ENCODE measurements at regions not wholly inside any gene's neighbourhood (a gene's known extent, or its start where the extent isn't known, plus 50 kb on each side); places are given as distances from the start of the nearest gene placed in this dataset.

- H3K27me3 ChIP-seq = no peaks in the 10 kb centered on the region
- TF ChIP-seq POLR2A (IDR thresholded peaks at IDR 0.05) (no peak), CTCF (IDR thresholded peaks at IDR 0.05) (no peak)
- 69 to 89% methylated on average over 3 of the region's 3 CpGs for WGBS, 2 donors
- peaks cover 5 to 8% (median 6%) of the 10 kb centered on the region in 4 donors for H3K4me1 ChIP-seq
- DNase-seq = no peak
- H3K27ac ChIP-seq = no peak overlapping the region
- no peak for ATAC-seq (ENCODE audit: low FRiP score in 2 of 2)
- no peaks in the 10 kb centered on the region for H3K36me3 ChIP-seq
- H3K9me3 ChIP-seq = no peaks in the 10 kb centered on the region
- H3K4me3 ChIP-seq = no peak overlapping the region
Measured at GRCh38 chr7:17132726-17133125, 165.7 kb upstream of the AHR start.

DNA sequence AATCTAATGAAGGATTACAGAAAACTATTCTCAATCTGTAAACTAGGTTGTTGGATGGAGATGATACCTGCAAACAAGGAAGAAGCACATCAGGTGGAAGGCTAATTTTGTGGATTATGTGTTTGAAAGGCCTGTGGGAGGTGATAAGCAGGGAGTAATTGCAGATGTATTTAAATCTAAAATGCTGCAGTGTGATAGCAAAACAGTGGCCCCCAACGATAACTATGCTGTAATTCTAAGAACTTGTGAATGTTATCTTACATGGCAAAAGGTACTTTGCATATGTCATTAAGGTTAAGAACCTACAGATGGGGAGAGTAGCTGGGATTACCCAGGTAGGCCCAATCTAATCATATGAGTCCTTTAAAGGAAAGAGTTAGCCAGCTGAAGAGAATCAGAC is 164.5 kb upstream of the AHR start:
- 85 to 100% methylated on average over 1 of the region's 1 CpG for WGBS, 2 donors
- TF ChIP-seq POLR2A (IDR thresholded peaks at IDR 0.05) (no peak), EP300 (IDR thresholded peaks at IDR 0.05) (no peak), POLR2AphosphoS5 (IDR thresholded peaks at IDR 0.05) (no peak), CTCF (IDR thresholded peaks at IDR 0.05) (no peak)
- DNase-seq (no peak), ATAC-seq (ENCODE audit: low FRiP score in 2 of 2) (no peak)
- Histone ChIP-seq H3K27me3 (no peaks in the 10 kb centered on the region), H3K4me1 (peaks cover 5 to 8% (median 6%) of the 10 kb centered on the region in 4 donors), H3K36me3 (no peaks in the 10 kb centered on the region), H3K9me3 (no peaks in the 10 kb centered on the region), H3K27ac (no peak overlapping the region), H3K4me3 (no peak overlapping the region)

DNA sequence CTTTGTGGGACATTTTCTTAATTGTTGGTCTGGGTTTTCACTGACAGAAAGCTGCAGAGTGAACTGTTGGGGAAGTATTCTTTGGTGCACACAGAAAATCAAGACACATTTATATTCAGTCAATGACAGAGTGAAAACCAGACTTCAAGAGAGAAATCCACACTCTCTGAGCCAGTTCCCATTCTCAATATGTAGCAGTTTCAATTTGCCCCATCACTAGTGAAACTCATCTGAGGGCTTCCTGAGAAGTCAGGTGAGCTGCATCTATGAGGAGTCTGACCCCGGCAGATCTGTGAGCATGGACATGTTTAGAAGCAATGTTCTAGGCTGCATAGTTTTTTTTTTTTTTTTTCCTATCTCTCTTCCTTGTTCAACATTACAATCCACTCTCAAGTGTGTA is 163.7 kb upstream of the AHR start:
- DNase-seq (no peak), ATAC-seq (ENCODE audit: low FRiP score in 2 of 2) (no peak)
- Histone ChIP-seq H3K4me1 (peaks cover 5 to 7% (median 6%) of the 10 kb centered on the region in 4 donors), H3K27ac (no peak overlapping the region), H3K36me3 (no peaks in the 10 kb centered on the region), H3K4me3 (no peak overlapping the region), H3K27me3 (no peaks in the 10 kb centered on the region), H3K9me3 (no peaks in the 10 kb centered on the region)
- TF ChIP-seq CTCF (IDR thresholded peaks at IDR 0.05) (no peak), POLR2A (IDR thresholded peaks at IDR 0.05) (no peak), EP300 (IDR thresholded peaks at IDR 0.05) (no peak), POLR2AphosphoS5 (IDR thresholded peaks at IDR 0.05) (no peak)
- WGBS, 2 donors = 82 to 84% methylated on average over 1 of the region's 1 CpG

DNA sequence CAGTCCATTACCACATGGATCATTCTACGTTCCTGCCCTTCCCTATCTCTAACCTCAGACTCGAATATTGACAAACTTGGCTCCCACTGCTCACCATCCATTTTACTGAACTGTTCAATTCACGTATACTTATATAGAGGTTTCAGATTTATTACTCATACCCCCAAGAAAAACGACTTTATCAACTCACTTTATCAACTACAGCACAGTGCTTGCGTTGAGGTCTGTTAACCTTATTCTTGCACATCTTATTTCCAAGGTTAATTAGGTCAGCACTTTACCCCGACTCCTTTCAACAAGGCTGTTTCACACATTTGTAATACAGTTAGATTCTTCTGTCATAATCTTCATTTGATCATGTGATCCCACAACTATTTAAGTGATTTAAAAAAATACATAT is 162.3 kb upstream of the AHR start:
- TF ChIP-seq CTCF (IDR thresholded peaks at IDR 0.05) (no peak), POLR2A (IDR thresholded peaks at IDR 0.05) (no peak), EP300 (IDR thresholded peaks at IDR 0.05) (no peak), POLR2AphosphoS5 (IDR thresholded peaks at IDR 0.05) (no peak)
- H3K27me3 ChIP-seq = no peaks in the 10 kb centered on the region
- 88% methylated on average over 6 of the region's 6 CpGs for WGBS, 2 donors
- H3K36me3 ChIP-seq = no peaks in the 10 kb centered on the region
- H3K9me3 ChIP-seq = no peaks in the 10 kb centered on the region
- no peaks in the 10 kb centered on the region for H3K4me1 ChIP-seq
- no peak for ATAC-seq (ENCODE audit: low FRiP score in 2 of 2)
- DNase-seq = no peak
- no peak overlapping the region for H3K27ac ChIP-seq
- no peak overlapping the region for H3K4me3 ChIP-seq

DNA sequence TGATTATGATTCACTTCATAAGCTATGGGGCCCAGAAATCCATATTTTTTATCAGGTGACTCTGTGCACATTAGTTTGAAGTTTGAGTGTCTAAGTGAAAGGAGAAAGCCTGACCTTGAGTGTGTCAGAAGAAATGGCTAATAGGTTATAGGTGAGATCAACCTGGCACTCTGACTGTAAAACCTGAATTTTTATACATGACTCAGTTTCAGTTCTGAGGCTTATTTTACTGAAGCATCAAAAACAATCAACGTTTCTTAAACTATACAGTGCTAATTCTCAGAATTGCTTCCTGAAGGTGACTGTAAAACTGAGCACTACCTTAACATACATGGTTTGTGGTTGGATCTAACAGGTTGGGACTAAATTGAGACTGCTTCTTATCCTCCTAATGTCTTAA is 159.4 kb upstream of the AHR start:
- Histone ChIP-seq H3K27ac (no peak overlapping the region), H3K9me3 (no peaks in the 10 kb centered on the region), H3K4me1 (peaks cover 7 to 14% (median 11%) of the 10 kb centered on the region in 4 donors), H3K36me3 (no peaks in the 10 kb centered on the region), H3K27me3 (no peaks in the 10 kb centered on the region), H3K4me3 (no peak overlapping the region)
- no peak for TF ChIP-seq EP300 (IDR thresholded peaks at IDR 0.05)
- no peak for TF ChIP-seq POLR2A (IDR thresholded peaks at IDR 0.05)
- no peak for TF ChIP-seq POLR2AphosphoS5 (IDR thresholded peaks at IDR 0.05)
- TF ChIP-seq CTCF (IDR thresholded peaks at IDR 0.05) = no peak
- ATAC-seq (ENCODE audit: low FRiP score in 2 of 2) (no peak), DNase-seq (no peak)
- 68 to 76% methylated on average over 1 of the region's 1 CpG for WGBS, 2 donors
